NOMO-1 (cell line): ENCODE measurements at regions not wholly inside any gene's neighbourhood (a gene's known extent, or its start where the extent isn't known, plus 50 kb on each side); places are given as distances from the start of the nearest gene placed in this dataset.
A peak's percentile ranks its signal among the peaks of the same experiment; 100 is the strongest.
"Not testable (repeated sequence)": the region's sequence is repeated elsewhere in the genome, so short reads cannot be mapped to it uniquely, and the experiment has no call there.

Experiments
- DNase-seq, 2 experiments: peaks; one replicate each; lab custom pipeline; 2025; ENCODE audit not compliant: unreplicated experiment in 2 of 2; lab: John Stamatoyannopoulos, UW

- no peak for DNase-seq
These were observed 70.2 kb upstream of the BTG3 start for GRCh38 chr21:17682924-17683323.

GRCh38 chr21:17679002-17679600, 66.4 kb upstream of the BTG3 start:
- DNase-seq = peak in 1 of 2 experiments; percentile 72

- DNase-seq = not testable (repeated sequence)
These were observed 64.2 kb upstream of the BTG3 start for GRCh38 chr21:17676930-17677329.

- no peak for DNase-seq
These were observed 61.4 kb upstream of the BTG3 start for GRCh38 chr21:17674106-17674505.

GRCh38 chr21:17673261-17674020, 60.7 kb upstream of the BTG3 start:
- no peak for DNase-seq

GRCh38 chr21:17671733-17672132, 59.0 kb upstream of the BTG3 start:
- DNase-seq = no peak

- DNase-seq = no peak
These were observed 55.9 kb upstream of the BTG3 start for GRCh38 chr21:17668479-17669140.

- DNase-seq = no peak
These were observed 54.6 kb upstream of the BTG3 start for GRCh38 chr21:17667256-17667655.
